HG02943 (cell line): ENCODE measurements at regions not wholly inside any gene's neighbourhood (a gene's known extent, or its start where the extent isn't known, plus 50 kb on each side); places are given as distances from the start of the nearest gene placed in this dataset.
"Not testable (repeated sequence)": the region's sequence is repeated elsewhere in the genome, so short reads cannot be mapped to it uniquely, and the experiment has no call there.

Source experiments
- ATAC-seq: cut with Tn5 transposase; IDR thresholded peaks from one replicate; pipeline ENCODE4 v1.9.1; 2021; ENCODE audit warnings: mild to moderate bottlenecking, low read depth, moderate library complexity; ENCODE audit not compliant: unreplicated experiment

DNA sequence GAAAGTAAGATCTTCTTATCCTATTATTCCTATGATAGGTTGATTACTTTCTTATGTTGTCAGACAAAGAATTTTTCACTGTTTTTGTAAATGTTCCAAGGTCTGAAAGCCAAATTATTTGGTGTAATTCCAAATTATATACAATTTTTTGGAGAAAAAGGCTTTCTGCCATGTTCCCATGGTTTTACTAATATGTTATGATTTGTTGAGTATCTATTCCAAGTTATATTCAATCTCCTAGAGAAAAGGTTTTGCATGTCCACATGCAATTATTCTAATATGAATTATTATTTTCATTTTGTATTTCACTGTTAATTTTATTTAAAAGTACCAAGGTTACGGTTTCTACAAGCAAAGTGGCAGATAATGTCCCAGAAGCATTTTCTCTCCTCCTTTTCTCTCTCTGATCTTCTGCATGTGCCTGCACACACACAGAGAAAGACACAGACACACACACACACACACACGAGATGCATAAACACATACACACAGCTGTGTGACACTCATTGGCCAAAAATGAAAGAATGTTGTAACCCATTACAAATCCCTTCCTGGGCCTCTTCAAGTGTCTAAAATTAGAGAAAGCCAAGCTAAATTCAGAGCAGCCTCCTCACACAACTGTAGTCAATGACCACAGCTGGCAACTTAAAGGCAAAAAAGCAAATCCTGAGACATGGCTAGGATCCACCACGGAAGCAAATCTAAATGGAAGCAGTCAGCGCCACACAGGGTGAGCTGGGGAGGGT, 621.0 kb downstream of the EFNB2 start:
- no peak for ATAC-seq

DNA sequence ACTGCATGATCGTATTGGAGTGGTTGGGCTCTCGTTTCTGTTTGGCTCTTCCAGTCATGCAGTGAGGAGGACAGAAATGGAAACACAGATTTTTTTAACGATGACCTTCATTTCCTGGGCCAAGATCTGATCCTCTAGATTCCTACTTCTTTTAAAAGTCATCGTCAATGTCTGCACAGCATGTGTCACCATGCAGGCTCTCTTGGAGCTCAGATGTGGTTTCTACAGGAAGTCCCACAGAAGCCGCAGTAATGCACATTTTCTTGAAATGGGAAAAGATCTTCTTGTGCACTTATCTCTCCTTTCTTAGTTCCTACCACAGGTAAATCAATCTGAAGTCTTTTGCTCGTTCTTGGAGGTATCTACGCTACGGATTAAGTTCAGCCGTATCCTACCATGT, 626.9 kb downstream of the EFNB2 start:
- no peak for ATAC-seq

DNA sequence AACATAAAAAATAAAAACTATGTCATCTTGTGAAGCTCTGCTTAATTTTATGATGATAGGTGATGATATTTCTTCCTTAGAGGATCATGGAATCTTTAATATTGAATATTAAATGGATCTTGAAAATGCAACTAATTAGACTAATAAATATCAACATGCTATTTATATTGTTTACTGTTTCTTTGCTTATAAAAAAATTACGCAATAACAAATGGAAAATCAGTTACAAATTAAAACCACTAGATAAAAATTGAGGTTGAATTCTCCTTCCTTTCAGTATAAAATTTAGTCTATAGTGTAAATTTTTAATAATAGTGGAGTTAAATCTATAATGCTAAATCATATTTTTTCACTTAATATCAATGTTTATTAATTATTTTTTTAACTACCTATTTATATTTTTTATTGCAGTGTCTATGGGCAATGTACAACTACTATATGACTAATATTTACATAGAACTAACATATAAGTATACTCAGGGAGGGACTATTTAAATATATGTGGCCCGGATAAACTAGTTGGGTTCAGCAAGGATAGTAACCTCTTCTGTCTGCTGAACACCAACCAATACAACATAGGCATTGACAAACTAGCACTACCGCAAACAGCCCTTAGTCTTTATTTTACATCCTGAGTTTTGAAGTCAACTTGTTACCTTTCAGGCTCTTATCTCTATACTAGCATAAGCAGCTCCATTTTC, 628.0 kb downstream of the EFNB2 start:
- ATAC-seq: no peak

DNA sequence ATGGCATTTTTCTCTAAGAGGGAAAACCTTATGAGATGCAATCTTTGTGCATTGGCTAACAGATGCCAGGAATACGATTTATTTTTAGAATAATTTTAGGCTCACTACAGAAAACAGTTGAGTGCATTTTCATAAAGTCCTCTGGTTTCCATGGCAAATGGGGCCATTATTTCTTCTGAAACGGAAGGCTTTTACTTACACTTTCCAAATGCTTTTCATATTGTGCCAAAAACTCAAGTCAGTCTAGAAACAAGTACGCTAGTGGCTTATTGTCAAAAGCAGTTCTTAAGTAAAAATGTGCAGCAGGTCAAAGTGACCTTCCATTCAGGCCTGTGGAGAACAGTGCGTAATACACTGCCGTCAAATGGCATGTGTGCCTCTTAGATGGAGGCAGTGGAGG, 628.7 kb downstream of the EFNB2 start:
- ATAC-seq: no peak

DNA sequence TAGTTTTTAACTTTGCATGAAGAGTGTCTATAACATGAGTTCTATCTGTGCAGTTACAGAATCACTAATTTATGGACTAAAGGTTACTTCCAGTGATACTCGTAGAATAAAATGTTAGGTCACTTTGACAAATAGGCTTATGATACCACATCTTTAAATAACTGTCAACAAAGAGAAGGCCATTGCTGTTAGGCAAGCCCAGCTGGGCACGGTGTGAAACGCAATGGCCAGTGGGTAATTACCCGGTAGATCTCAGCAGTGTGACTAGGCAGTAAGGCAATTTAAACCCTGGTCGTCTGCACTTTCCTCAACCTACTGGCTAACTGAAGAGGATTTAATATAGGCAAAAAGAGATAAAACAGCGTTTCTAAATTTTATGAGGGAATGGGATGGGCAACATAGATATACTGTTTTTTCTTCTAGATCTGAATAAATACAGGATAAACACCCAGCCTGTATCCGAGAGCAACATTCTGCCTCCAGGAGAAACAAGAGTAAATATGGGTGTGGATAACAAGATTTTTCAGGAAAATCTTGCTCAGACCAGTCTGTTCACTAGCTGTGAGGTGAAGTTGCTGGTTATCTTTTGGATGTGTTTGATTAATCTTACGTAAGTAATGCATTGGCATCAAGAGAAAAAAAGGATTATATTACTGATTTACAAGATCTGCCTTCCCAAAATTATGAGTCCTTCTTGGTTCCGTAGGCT, 631.3 kb downstream of the EFNB2 start:
- no peak for ATAC-seq

DNA sequence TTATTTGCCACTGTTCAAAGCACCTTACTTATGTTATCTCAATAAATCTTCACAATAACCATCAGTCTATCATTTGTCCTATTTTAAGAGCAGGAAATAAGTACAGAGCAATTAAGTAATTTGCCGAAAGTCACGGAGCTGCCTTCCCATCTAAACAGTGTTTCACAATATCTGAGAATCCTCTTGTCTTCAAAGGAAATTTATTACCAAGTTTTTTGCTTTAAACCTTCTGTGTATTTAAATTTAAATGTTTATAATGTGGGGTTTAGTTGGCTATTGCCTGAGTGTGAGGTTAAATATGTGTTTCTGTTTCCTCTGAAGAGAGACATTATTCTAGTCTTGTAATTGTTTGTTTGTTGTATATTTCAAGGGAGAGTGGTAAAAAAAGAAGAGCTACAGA, 633.1 kb downstream of the EFNB2 start:
- ATAC-seq: no peak

DNA sequence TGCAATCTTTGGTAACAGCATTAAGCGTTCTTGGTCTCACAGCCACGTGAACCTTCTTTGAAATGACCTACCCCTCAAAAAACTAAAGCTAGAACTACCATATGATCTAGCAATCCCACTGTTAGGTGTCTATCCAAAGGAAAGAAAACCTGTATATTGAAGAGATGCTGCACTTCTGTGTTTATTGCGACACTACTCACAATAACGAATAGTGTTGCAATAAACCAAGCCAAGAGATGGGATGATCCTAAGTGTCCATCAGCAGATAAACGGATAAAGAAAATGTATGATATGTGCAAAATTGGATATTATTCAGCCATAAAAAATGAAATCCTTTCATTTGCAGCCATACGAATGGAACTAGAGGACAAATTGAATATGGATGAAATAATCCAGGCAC, 637.9 kb downstream of the EFNB2 start:
- no peak for ATAC-seq

DNA sequence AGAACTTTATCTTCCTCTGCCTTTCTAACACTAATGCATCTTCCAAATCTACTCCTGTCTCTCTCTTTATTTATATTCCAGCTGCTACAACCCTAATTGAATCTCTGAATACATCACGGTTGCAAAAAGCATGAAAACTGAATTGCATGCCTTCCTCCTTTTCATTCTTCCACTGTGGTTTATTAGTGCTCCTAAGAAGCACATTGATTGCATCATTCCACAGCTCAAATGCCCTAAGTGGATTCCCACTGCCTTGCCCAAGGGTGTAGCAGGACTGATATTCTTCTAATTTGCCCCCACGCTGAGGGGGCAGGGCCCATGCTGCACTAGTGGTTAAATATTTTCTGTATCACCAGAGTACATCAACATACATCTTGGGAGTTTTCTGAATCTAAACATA, 640.8 kb downstream of the EFNB2 start:
- no peak for ATAC-seq

DNA sequence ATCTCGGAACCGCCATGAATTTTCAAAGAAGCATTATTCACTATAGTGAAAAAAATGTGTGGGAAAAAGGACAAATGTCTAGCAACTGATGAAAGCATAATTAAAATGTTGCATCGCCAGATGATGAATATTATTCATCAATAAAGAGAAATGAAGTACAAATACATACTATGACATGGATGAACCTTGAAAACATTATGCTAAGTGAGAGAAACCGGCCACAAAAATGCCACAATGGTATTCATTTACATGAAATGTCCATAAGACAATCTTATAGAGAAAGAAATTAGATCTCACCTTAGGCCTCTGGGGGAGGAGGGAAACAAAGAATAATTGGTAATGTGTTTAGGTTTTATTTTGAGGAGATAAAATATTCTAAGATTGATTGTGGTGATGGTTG, 645.0 kb downstream of the EFNB2 start:
- no peak for ATAC-seq

DNA sequence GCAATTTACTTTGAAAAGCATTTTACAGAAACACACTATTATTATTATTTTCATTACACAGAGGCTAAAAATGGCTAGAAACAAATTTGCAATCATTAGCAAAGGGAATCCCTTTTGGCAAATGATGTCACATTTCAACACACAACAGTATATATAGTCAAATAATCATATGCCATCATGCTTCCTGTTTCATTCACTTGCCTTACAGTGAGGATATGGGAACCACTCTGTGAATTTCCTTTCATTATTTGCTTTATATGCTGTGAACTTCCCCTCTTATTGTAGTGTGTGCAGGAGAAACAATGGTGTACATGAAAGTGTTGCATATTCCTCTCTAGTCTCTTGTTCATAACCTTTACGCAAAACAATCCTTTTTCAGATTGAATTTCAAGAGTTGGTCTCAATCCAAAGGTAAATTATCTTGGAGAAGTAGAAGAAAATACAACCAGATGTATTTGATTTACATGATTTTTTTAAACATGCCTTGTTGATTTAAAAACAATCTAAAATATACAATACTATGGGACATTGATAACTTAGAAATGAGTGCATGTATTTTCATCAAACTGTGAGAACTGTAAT, 657.3 kb downstream of the EFNB2 start:
- no peak for ATAC-seq

DNA sequence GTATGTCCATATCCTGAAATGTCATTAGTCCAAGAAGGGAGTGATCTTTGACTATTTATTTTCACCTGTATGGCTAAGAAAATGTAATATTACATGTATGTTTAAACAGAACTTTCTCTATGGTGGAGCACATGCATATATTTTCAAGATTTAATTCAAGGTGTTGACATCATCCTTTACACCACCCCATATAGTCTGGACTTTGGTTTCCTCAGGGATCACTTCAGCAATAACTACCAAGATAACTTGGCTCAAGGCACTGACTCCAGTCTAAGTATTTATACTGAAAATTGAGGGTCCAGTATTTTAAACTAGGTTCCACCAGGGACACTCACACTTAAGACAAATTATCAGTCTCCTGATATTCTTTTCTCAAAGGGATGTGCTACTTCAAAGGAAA, 660.6 kb downstream of the EFNB2 start:
- ATAC-seq: no peak

DNA sequence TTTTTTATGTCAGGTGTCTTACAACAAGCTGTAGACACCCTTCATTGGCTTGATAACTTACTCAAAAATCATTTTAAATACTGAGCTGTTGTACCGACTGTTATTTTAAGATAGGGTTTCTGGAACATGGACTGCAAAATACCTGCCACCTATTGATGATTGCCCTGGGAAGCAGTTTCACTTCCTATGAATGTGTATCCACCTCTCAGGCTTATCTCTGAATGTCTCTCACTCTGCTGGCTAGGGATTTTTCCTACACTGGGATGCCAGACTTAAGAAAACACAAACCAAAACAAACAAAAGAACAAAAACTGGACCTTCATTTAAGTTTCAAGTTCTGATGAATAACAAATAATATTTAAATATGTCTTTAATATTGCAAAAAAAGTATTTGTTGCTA, 663.7 kb downstream of the EFNB2 start:
- ATAC-seq: no peak

DNA sequence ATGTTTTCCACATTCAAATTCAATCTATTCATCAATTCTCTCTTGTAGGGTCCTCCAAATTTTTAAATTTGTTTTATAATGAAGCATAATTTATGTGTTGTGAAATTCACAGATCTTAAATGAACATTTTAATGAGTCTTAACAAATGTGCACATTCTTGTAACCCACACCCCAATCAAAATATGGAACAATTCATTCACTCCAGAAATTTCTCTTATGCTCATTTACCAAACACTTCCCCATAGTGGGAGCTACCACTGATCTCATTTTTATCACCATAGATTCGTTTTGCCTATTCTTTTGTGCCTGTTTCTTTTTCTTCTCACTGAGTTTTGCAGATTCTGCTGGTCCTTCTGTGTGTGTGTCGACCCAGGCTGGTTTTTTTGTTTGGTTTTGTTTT, 664.1 kb downstream of the EFNB2 start:
- no peak for ATAC-seq

DNA sequence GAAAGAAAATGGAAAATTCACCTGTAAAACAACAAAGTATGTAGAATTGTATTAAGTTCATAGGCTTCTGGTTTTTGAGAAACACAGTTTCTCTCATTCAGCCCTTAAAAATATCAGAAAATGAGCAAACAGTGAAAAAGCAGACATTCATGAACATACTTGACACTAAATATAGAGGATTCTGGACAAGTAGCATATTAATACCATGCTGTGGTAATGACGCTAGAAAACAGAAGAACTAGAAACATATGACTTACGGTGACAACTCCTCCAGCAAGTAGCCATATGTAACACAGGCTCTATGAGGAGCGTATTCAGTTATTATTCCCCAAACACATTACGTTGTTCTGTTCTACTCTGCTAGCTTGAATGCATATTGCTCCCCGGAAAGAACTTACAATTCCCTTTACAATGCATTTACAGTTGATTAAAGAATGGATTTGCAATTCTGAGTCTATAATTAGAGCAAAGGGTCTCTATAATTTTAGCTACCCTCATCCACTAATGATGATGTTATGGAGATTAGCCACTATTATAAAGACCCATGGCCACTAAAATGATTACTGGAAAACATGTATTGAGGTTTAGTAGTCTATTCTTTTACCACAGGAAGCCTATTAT, 672.1 kb downstream of the EFNB2 start:
- ATAC-seq: no peak

DNA sequence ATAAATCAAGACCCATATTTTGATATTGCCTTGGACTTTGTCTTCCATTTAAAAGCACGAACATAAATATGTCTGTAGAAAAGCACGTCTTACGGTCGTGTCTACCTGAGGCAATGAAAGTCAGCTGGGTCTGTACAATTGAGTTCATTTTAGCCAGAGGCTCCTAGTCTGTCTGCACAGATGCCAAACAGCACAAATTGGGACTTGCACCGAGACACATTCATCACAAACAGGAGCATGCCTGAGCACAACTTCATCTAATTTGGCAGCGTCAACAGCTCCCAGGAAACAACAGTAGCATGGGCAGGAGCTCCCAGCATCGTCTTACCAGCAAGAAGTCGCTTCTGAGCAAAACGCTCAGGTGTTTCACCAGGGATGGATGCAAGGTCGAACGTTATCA, 687.0 kb downstream of the EFNB2 start:
- ATAC-seq: no peak

DNA sequence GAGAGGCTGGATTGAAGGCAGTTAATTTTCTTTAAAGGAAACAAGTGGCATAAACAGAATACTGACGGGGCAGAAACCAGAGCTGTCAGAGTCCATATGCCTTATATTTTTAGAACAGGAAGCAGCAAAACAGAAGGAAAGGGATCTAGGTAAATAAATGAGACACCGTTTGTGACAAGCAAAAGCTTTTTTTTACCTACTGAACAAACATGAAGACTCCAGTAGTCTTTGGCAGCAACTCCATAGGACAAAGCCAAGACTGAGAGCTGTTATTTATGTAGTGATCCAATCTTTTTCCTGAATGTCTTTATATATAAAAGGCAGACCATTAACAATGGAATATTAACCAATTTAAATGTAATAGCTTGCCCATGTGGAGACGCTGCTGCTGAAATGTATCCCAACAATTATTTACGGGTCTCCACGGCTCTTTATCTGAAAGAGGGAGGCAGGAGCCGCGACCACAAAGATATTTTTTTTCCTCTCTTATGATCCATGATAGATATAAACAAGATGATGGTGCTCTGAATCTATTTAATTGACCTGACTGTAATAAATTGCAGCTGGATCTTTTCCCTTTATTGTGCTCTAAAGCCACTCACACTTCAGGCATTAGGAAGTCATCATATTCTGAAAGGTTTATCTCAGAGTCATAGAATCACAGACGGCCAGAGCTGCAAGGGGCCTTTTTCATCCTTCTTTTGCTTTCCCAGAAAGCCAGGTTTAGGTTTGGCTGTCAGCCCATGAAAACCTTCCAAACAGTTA, 687.8 kb downstream of the EFNB2 start:
- ATAC-seq: no peak

DNA sequence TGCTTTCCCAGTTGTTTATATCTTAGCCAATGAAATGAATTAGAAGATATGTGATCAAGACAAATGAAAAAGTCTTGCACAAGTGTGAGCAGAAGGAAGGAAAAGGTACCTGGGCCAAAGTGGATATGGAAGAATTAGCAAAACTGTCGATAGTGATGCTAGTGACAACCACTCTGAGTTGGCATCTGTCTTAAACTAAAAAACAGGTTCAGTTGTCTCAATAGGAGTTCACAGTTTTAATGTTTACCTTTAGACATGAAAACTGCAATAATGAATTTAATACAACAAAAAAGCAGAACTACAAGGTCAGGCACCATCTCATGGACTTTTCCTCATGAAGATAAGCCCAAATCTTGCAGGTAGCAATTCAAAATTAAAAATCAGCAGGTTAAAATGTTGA, 688.5 kb downstream of the EFNB2 start:
- ATAC-seq: no peak

DNA sequence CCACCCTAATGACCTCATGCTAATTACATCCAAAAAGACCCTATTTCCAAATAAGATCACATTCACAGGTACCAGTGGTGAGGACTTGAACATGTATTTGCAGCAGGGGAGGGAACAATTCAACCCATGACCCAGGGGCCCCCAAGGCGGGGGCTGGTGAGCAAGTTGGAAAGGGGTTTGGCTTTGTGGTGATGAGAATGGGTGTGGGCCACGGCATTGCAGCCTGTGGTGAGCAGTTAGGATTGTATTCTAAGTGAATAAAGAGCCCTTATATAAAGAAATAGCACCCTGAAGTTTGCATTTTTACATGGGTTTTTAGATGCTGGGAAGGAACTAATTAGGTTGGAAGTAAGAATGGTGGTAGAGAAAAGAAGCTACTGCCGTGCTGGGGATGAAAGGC, 694.2 kb downstream of the EFNB2 start:
- no peak for ATAC-seq

DNA sequence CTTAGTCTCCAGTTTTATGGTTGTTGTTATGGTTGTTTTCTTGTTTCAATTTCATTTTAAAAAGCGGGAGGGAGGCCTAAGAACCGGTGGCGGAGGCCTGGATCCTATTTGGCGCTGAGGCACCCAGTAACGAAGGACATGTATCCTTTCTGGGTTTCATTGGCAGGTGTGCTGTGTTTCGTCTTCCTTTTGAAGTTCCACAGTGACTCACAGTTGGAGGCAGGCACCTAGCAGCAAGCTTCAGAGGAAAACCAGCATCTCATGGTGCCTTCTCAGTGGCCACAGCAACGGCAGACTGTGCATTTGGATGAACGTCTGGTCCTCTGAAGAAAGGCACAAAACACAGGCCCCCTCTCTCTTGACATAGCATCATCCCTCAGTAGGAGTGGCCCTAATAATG, 697.2 kb downstream of the EFNB2 start:
- ATAC-seq: no peak

DNA sequence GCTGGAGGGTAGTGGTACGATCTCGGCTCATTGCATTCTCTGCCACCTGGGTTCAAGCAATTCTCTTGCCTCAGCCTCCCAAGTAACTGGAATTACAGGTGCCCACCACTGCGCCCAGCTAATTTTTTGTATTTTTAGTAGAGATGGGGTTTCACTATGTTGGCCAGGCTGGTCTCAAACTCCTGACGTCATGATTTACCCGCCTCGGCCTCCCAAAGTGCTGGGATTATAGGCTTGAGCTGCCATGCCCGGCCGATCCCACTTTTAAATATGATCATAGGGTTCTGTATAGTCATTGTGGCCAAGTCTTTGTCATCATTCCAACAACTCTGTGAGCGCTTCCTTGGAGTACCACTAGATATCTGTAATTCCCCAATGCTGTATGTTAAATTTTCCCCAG, 698.2 kb downstream of the EFNB2 start:
- not testable (repeated sequence) for ATAC-seq
